Vagina (tissue), 2 donors: ENCODE measurements at regions not wholly inside any gene's neighbourhood (a gene's known extent, or its start where the extent isn't known, plus 50 kb on each side); places are given as distances from the start of the nearest gene placed in this dataset.
"Not testable (repeated sequence)": the region's sequence is repeated elsewhere in the genome, so short reads cannot be mapped to it uniquely, and the experiment has no call there.

Source experiments
- CTCF ChIP-seq, 3 experiments: fragments of 450-650 bp in 2 of 3; fragments of 200-600 bp in 1 of 3; sonication (generic) in 1 of 3; IDR thresholded peaks; one replicate each; pipeline ENCODE4 v1.5.1; 2017 to 2019; ENCODE audit warnings: antibody characterized with exemption in 3 of 3, mild to moderate bottlenecking in 2 of 3, moderate library complexity in 2 of 3
- POLR2A ChIP-seq, 2 donors: fragments of 450-650 bp; IDR thresholded peaks; one replicate each; pipeline ENCODE4 v1.6.1; 2017; ENCODE audit warnings: antibody characterized with exemption in 2 of 2, mild to moderate bottlenecking in 2 of 2, moderate library complexity in 2 of 2

GRCh38 chr5:34205347-34205746, 162.3 kb upstream of the C1QTNF3 start:
- not testable (repeated sequence) for TF ChIP-seq CTCF, POLR2A (IDR thresholded peaks at IDR 0.05)
